ENCODE measurements at regions not wholly inside any gene's neighbourhood (a gene's known extent, or its start where the extent isn't known, plus 50 kb on each side); places are given as distances from the start of the nearest gene placed in this dataset.
"Not testable (repeated sequence)": the region's sequence is repeated elsewhere in the genome, so short reads cannot be mapped to it uniquely, and the experiment has no call there.

GRCh38 chr5:3099954-3100353 is 348.5 kb upstream of the IRX2 start:
- 81% methylated on average over 6 of the region's 6 CpGs for WGBS (ENCODE audit: insufficient coverage)
- Histone ChIP-seq H3K27ac (ENCODE audit: insufficient read depth in 1 of 2, low read depth in 1 of 2, low read length in 2 of 2, poor library complexity in 1 of 2, severe bottlenecking in 2 of 2) (no peak overlapping the region), H3K4me3 (ENCODE audit: control insufficient read depth in 1 of 7, extremely low read depth in 1 of 7, insufficient read depth in 4 of 7, low read depth in 2 of 7, low read length in 6 of 7) (no peak overlapping the region), H3K4me1 (ENCODE audit: control extremely low read depth in 1 of 4, control insufficient read depth in 4 of 4, insufficient read depth in 4 of 4, low read length in 3 of 4) (no peaks in the 10 kb centered on the region), H3K27me3 (replicated peaks in 2 of 5; ENCODE audit: control insufficient read depth in 4 of 5, insufficient read depth in 5 of 5, low read length in 4 of 5) (peaks cover 0 to 42% (median 6%) of the 10 kb centered on the region in 5 experiments), H3K9me3 (ENCODE audit: control extremely low read depth in 1 of 5, control insufficient read depth in 4 of 5, insufficient read depth in 2 of 5, low read depth in 1 of 5, low read length in 4 of 5) (no peaks in the 10 kb centered on the region), H3K36me3 (ENCODE audit: control insufficient read depth in 4 of 4, insufficient read depth in 4 of 4, low read length in 3 of 4) (no peaks in the 10 kb centered on the region)
- CTCF ChIA-PET, result no interaction called here
- POLR2A ChIA-PET, result no interaction called here
- no peak for DNase-seq

GRCh38 chr5:3099526-3099925 is 348.0 kb upstream of the IRX2 start:
- no peak overlapping the region for H3K27ac ChIP-seq (ENCODE audit: insufficient read depth in 1 of 2, low read depth in 1 of 2, low read length in 2 of 2, poor library complexity in 1 of 2, severe bottlenecking in 2 of 2)
- H3K4me3 ChIP-seq (ENCODE audit: control insufficient read depth in 1 of 7, extremely low read depth in 1 of 7, insufficient read depth in 4 of 7, low read depth in 2 of 7, low read length in 6 of 7), result no peak overlapping the region
- WGBS (ENCODE audit: insufficient coverage), result 95% methylated on average over 12 of the region's 14 CpGs
- H3K9me3 ChIP-seq (ENCODE audit: control extremely low read depth in 1 of 5, control insufficient read depth in 4 of 5, insufficient read depth in 2 of 5, low read depth in 1 of 5, low read length in 4 of 5), result no peaks in the 10 kb centered on the region
- H3K27me3 ChIP-seq (replicated peaks in 2 of 5; ENCODE audit: control insufficient read depth in 4 of 5, insufficient read depth in 5 of 5, low read length in 4 of 5), result peaks cover 0 to 38% (median 6%) of the 10 kb centered on the region in 5 experiments
- no peaks in the 10 kb centered on the region for H3K36me3 ChIP-seq (ENCODE audit: control insufficient read depth in 4 of 4, insufficient read depth in 4 of 4, low read length in 3 of 4)
- CTCF ChIA-PET, result no interaction called here
- DNase-seq, result no peak
- H3K4me1 ChIP-seq (ENCODE audit: control extremely low read depth in 1 of 4, control insufficient read depth in 4 of 4, insufficient read depth in 4 of 4, low read length in 3 of 4), result no peaks in the 10 kb centered on the region
- POLR2A ChIA-PET, result no interaction called here

- Histone ChIP-seq H3K36me3 (ENCODE audit: control insufficient read depth in 4 of 4, insufficient read depth in 4 of 4, low read length in 3 of 4) (no peaks in the 10 kb centered on the region), H3K9me3 (ENCODE audit: control extremely low read depth in 1 of 5, control insufficient read depth in 4 of 5, insufficient read depth in 2 of 5, low read depth in 1 of 5, low read length in 4 of 5) (no peaks in the 10 kb centered on the region), H3K27me3 (replicated peaks in 2 of 5; ENCODE audit: control insufficient read depth in 4 of 5, insufficient read depth in 5 of 5, low read length in 4 of 5) (peaks cover 0 to 31% (median 6%) of the 10 kb centered on the region in 5 experiments), H3K4me1 (ENCODE audit: control extremely low read depth in 1 of 4, control insufficient read depth in 4 of 4, insufficient read depth in 4 of 4, low read length in 3 of 4) (no peaks in the 10 kb centered on the region), H3K27ac (ENCODE audit: insufficient read depth in 1 of 2, low read depth in 1 of 2, low read length in 2 of 2, poor library complexity in 1 of 2, severe bottlenecking in 2 of 2) (no peak overlapping the region), H3K4me3 (ENCODE audit: control insufficient read depth in 1 of 7, extremely low read depth in 1 of 7, insufficient read depth in 4 of 7, low read depth in 2 of 7, low read length in 6 of 7) (no peak overlapping the region)
- no peak for DNase-seq
- POLR2A ChIA-PET, result no interaction called here
- 0% methylated on average over 1 of the region's 4 CpGs for WGBS (ENCODE audit: insufficient coverage)
- CTCF ChIA-PET, result no interaction called here
These were observed 347.3 kb upstream of the IRX2 start for GRCh38 chr5:3098821-3099220.

- H3K4me3 ChIP-seq (ENCODE audit: control insufficient read depth in 1 of 7, extremely low read depth in 1 of 7, insufficient read depth in 4 of 7, low read depth in 2 of 7, low read length in 6 of 7), result no peak overlapping the region
- ChIA-PET POLR2A (no interaction called here), CTCF (no interaction called here)
- no peaks in the 10 kb centered on the region for H3K27me3 ChIP-seq (replicated peaks in 2 of 5; ENCODE audit: control insufficient read depth in 4 of 5, insufficient read depth in 5 of 5, low read length in 4 of 5)
- H3K9me3 ChIP-seq (ENCODE audit: control extremely low read depth in 1 of 5, control insufficient read depth in 4 of 5, insufficient read depth in 2 of 5, low read depth in 1 of 5, low read length in 4 of 5), result no peaks in the 10 kb centered on the region
- WGBS (ENCODE audit: insufficient coverage), result 36% methylated on average over 11 of the region's 13 CpGs
- no peaks in the 10 kb centered on the region for H3K4me1 ChIP-seq (ENCODE audit: control extremely low read depth in 1 of 4, control insufficient read depth in 4 of 4, insufficient read depth in 4 of 4, low read length in 3 of 4)
- no peak for DNase-seq
- H3K27ac ChIP-seq (ENCODE audit: insufficient read depth in 1 of 2, low read depth in 1 of 2, low read length in 2 of 2, poor library complexity in 1 of 2, severe bottlenecking in 2 of 2), result no peak overlapping the region
- no peaks in the 10 kb centered on the region for H3K36me3 ChIP-seq (ENCODE audit: control insufficient read depth in 4 of 4, insufficient read depth in 4 of 4, low read length in 3 of 4)
These were observed 341.2 kb upstream of the IRX2 start for GRCh38 chr5:3092664-3093063.

- H3K36me3 ChIP-seq (ENCODE audit: control insufficient read depth in 4 of 4, insufficient read depth in 4 of 4, low read length in 3 of 4), result no peaks in the 10 kb centered on the region
- POLR2A ChIA-PET, result no interaction called here
- no peak for DNase-seq
- WGBS (ENCODE audit: insufficient coverage), result 69% methylated on average over 6 of the region's 7 CpGs
- no peak overlapping the region for H3K4me3 ChIP-seq (ENCODE audit: control insufficient read depth in 1 of 7, extremely low read depth in 1 of 7, insufficient read depth in 4 of 7, low read depth in 2 of 7, low read length in 6 of 7)
- H3K27me3 ChIP-seq (replicated peaks in 2 of 5; ENCODE audit: control insufficient read depth in 4 of 5, insufficient read depth in 5 of 5, low read length in 4 of 5), result no peaks in the 10 kb centered on the region
- CTCF ChIA-PET, result no interaction called here
- H3K4me1 ChIP-seq (ENCODE audit: control extremely low read depth in 1 of 4, control insufficient read depth in 4 of 4, insufficient read depth in 4 of 4, low read length in 3 of 4), result no peaks in the 10 kb centered on the region
- H3K9me3 ChIP-seq (ENCODE audit: control extremely low read depth in 1 of 5, control insufficient read depth in 4 of 5, insufficient read depth in 2 of 5, low read depth in 1 of 5, low read length in 4 of 5), result no peaks in the 10 kb centered on the region
- H3K27ac ChIP-seq (ENCODE audit: insufficient read depth in 1 of 2, low read depth in 1 of 2, low read length in 2 of 2, poor library complexity in 1 of 2, severe bottlenecking in 2 of 2), result no peak overlapping the region
These were observed 340.7 kb upstream of the IRX2 start for GRCh38 chr5:3092211-3092610.

GRCh38 chr5:3091040-3091774 is 339.7 kb upstream of the IRX2 start:
- DNase-seq, result no peak
- Histone ChIP-seq H3K4me3 (ENCODE audit: control insufficient read depth in 1 of 7, extremely low read depth in 1 of 7, insufficient read depth in 4 of 7, low read depth in 2 of 7, low read length in 6 of 7) (no peak overlapping the region), H3K27ac (ENCODE audit: insufficient read depth in 1 of 2, low read depth in 1 of 2, low read length in 2 of 2, poor library complexity in 1 of 2, severe bottlenecking in 2 of 2) (no peak overlapping the region), H3K4me1 (ENCODE audit: control extremely low read depth in 1 of 4, control insufficient read depth in 4 of 4, insufficient read depth in 4 of 4, low read length in 3 of 4) (no peaks in the 10 kb centered on the region), H3K27me3 (replicated peaks in 2 of 5; ENCODE audit: control insufficient read depth in 4 of 5, insufficient read depth in 5 of 5, low read length in 4 of 5) (no peaks in the 10 kb centered on the region), H3K36me3 (ENCODE audit: control insufficient read depth in 4 of 4, insufficient read depth in 4 of 4, low read length in 3 of 4) (no peaks in the 10 kb centered on the region), H3K9me3 (ENCODE audit: control extremely low read depth in 1 of 5, control insufficient read depth in 4 of 5, insufficient read depth in 2 of 5, low read depth in 1 of 5, low read length in 4 of 5) (no peaks in the 10 kb centered on the region)
- CTCF ChIA-PET, result no interaction called here
- WGBS (ENCODE audit: insufficient coverage), result 31% methylated on average over 6 of the region's 11 CpGs
- POLR2A ChIA-PET, result no interaction called here

GRCh38 chr5:3090305-3090704 is 338.8 kb upstream of the IRX2 start:
- not testable (repeated sequence) for H3K9me3 ChIP-seq (ENCODE audit: control extremely low read depth in 1 of 5, control insufficient read depth in 4 of 5, insufficient read depth in 2 of 5, low read depth in 1 of 5, low read length in 4 of 5)

More at GRCh38 chr5:3090305-3090704, 338.8 kb upstream of the IRX2 start:
- 100% methylated on average over 3 of the region's 6 CpGs for WGBS (ENCODE audit: insufficient coverage)
- H3K27ac ChIP-seq (ENCODE audit: insufficient read depth in 1 of 2, low read depth in 1 of 2, low read length in 2 of 2, poor library complexity in 1 of 2, severe bottlenecking in 2 of 2); H3K4me1 ChIP-seq (ENCODE audit: control extremely low read depth in 1 of 4, control insufficient read depth in 4 of 4, insufficient read depth in 4 of 4, low read length in 3 of 4); DNase-seq; H3K36me3 ChIP-seq (ENCODE audit: control insufficient read depth in 4 of 4, insufficient read depth in 4 of 4, low read length in 3 of 4); H3K27me3 ChIP-seq (replicated peaks in 2 of 5; ENCODE audit: control insufficient read depth in 4 of 5, insufficient read depth in 5 of 5, low read length in 4 of 5); H3K4me3 ChIP-seq (ENCODE audit: control insufficient read depth in 1 of 7, extremely low read depth in 1 of 7, insufficient read depth in 4 of 7, low read depth in 2 of 7, low read length in 6 of 7); POLR2A ChIA-PET; CTCF ChIA-PET: not testable (repeated sequence)
